A673 (cell line): ENCODE measurements at regions not wholly inside any gene's neighbourhood (a gene's known extent, or its start where the extent isn't known, plus 50 kb on each side); places are given as distances from the start of the nearest gene placed in this dataset.

Source experiments
- BruUV-seq: library from RNA; stranded (reverse); fragments of 400-500 nt; replicated peaks from 2 replicates; lab custom pipeline; 2021; lab: Mats Ljungman, UMichigan
- CTCF ChIA-PET: fragments of 300-600 bp; sonication (Branson Sonifier 250); formaldehyde crosslinking; loops from one replicate; lab custom pipeline; 2022; ENCODE audit warnings: antibody characterized with exemption; lab: Charles Lee
- POLR2A ChIA-PET: fragments of 300-600 bp; sonication (Branson Sonifier 250); formaldehyde crosslinking; loops from one replicate; lab custom pipeline; 2022; ENCODE audit warnings: antibody characterized with exemption; ENCODE audit not compliant: low non-redundant PET; lab: Charles Lee
- DNase-seq: peaks from one replicate; pipeline ENCODE4 v3.0.0-alpha.2; 2015; ENCODE audit warnings: low spot score
- H3K27ac ChIP-seq: fragments of 200-600 bp; sonication (generic); 2 replicates; pipeline ENCODE4 v1.5.1; 2016; ENCODE audit warnings: mixed run types, low read depth, mild to moderate bottlenecking, mixed read lengths, antibody characterized with exemption, low read length; ENCODE audit not compliant: poor library complexity, severe bottlenecking
- H3K27me3 ChIP-seq: fragments of 200-600 bp; sonication (generic); replicated peaks from 2 replicates; pipeline ENCODE4 v1.6.1; 2017; ENCODE audit warnings: mixed run types, low read depth, mild to moderate bottlenecking, mixed read lengths, antibody characterized with exemption, low read length; ENCODE audit not compliant: insufficient read depth, poor library complexity
- H3K36me3 ChIP-seq: fragments of 200-600 bp; sonication (generic); 2 replicates; pipeline ENCODE4 v1.6.1; 2016; ENCODE audit warnings: mixed run types, mild to moderate bottlenecking, mixed read lengths, antibody characterized with exemption, low read length; ENCODE audit not compliant: insufficient read depth, poor library complexity, severe bottlenecking
- H3K4me1 ChIP-seq: fragments of 200-600 bp; sonication (generic); 2 replicates; pipeline ENCODE4 v1.6.1; 2017; ENCODE audit warnings: mixed run types, mild to moderate bottlenecking, mixed read lengths, antibody characterized with exemption, low read length; ENCODE audit not compliant: insufficient read depth, poor library complexity, severe bottlenecking
- H3K4me3 ChIP-seq: fragments of 200-600 bp; sonication (generic); 2 replicates; pipeline ENCODE4 v1.5.1; 2016; ENCODE audit warnings: low read depth, mixed run types, mild to moderate bottlenecking, mixed read lengths, low read length; ENCODE audit not compliant: poor library complexity, severe bottlenecking
- H3K9me3 ChIP-seq: fragments of 200-600 bp; sonication (generic); 2 replicates; pipeline ENCODE4 v1.6.1; 2016; ENCODE audit warnings: mixed run types, low read depth, mild to moderate bottlenecking, mixed read lengths, antibody characterized with exemption, low read length; ENCODE audit not compliant: poor library complexity, severe bottlenecking
- CTCF ChIP-seq: fragments of 300-800, 200-600 bp; sonication (generic); conservative IDR thresholded peaks from 2 replicates; pipeline ENCODE4 v1.5.1; 2017; ENCODE audit warnings: low read depth, mild to moderate bottlenecking, antibody characterized with exemption, low read length, moderate library complexity, mixed read lengths
- EZH2 ChIP-seq: fragments of 200-600 bp; sonication (generic); IDR thresholded peaks from 2 replicates; pipeline ENCODE4 v1.6.1; 2017; ENCODE audit warnings: borderline replicate concordance, low read depth, mild to moderate bottlenecking, mixed read lengths, antibody characterized with exemption, low read length; ENCODE audit not compliant: poor library complexity, severe bottlenecking
- intact Hi-C: fragments of 100-400 bp; cut with micrococcal nuclease; formaldehyde crosslinking; loops from one replicate; pipeline ENCODE4 v1.10.0; 2022; ENCODE audit not compliant: unreplicated experiment

GRCh38 chr5:3680821-3681220 is 85.2 kb downstream of the IRX1 start:
- ChIA-PET POLR2A (no interaction called here), CTCF (no interaction called here)
- Histone ChIP-seq H3K9me3 (peaks cover 35% of the 10 kb centered on the region), H3K27ac (no peak overlapping the region), H3K4me1 (no peaks in the 10 kb centered on the region), H3K36me3 (no peaks in the 10 kb centered on the region), H3K27me3 (no peaks in the 10 kb centered on the region), H3K4me3 (no peak overlapping the region)
- intact Hi-C loops: no loop called here
- no TSS peak for BruUV-seq
- TF ChIP-seq CTCF (no peak), EZH2 (no peak)
- DNase-seq: no peak

- no peak overlapping the region for H3K27ac ChIP-seq
- no peak for TF ChIP-seq EZH2
- no peak for TF ChIP-seq CTCF
- ChIA-PET CTCF (no interaction called here), POLR2A (no interaction called here)
- no peaks in the 10 kb centered on the region for H3K36me3 ChIP-seq
- no peak for DNase-seq
- intact Hi-C loops: no loop called here
- no peaks in the 10 kb centered on the region for H3K4me1 ChIP-seq
- H3K27me3 ChIP-seq: no peaks in the 10 kb centered on the region
- H3K4me3 ChIP-seq: no peak overlapping the region
- H3K9me3 ChIP-seq: peaks cover 21% of the 10 kb centered on the region
- BruUV-seq: no TSS peak
Observed at GRCh38 chr5:3684118-3684517, 88.5 kb downstream of the IRX1 start.

GRCh38 chr5:3684771-3685354 is 89.2 kb downstream of the IRX1 start:
- no peaks in the 10 kb centered on the region for H3K27me3 ChIP-seq
- CTCF ChIA-PET: no interaction called here
- no peak overlapping the region for H3K27ac ChIP-seq
- intact Hi-C loops: no loop called here
- H3K36me3 ChIP-seq: no peaks in the 10 kb centered on the region
- POLR2A ChIA-PET: no interaction called here
- TF ChIP-seq EZH2 (no peak), CTCF (no peak)
- no peaks in the 10 kb centered on the region for H3K4me1 ChIP-seq
- DNase-seq: no peak
- H3K4me3 ChIP-seq: no peak overlapping the region
- H3K9me3 ChIP-seq: peaks cover 28% of the 10 kb centered on the region
- no TSS peak for BruUV-seq
